ENCODE measurements at regions not wholly inside any gene's neighbourhood (a gene's known extent, or its start where the extent isn't known, plus 50 kb on each side); places are given as distances from the start of the nearest gene placed in this dataset.

GRCh38 chr1:185663771-185664296 is 70.4 kb upstream of the HMCN1 start:
- no peak overlapping the region for H3K4me3 ChIP-seq (replicated peaks in 1 of 3; ENCODE audit: insufficient read depth in 1 of 3, low read depth in 1 of 3, low read length in 3 of 3)
- no peaks in the 10 kb centered on the region for H3K9me3 ChIP-seq (replicated peaks; ENCODE audit: control insufficient read depth, insufficient read depth, low read length)
- no peak overlapping the region for H3K4me2 ChIP-seq (ENCODE audit: insufficient read depth, low read length)
- H3K4me1 ChIP-seq (ENCODE audit: control insufficient read depth, extremely low read depth, insufficient read depth, low read length): no peaks in the 10 kb centered on the region
- H3K27me3 ChIP-seq (ENCODE audit: control insufficient read depth in 2 of 2, insufficient read depth in 2 of 2, low read length in 2 of 2): no peaks in the 10 kb centered on the region
- dilution Hi-C loops (cut with MboI; ENCODE audit: extremely low pct_ligation_motif_present, low sequenced_read_pairs): no loop called here
- H3K27ac ChIP-seq (ENCODE audit: insufficient read depth, low read depth, low read length): no peak overlapping the region
- H4K20me1 ChIP-seq (replicated peaks; ENCODE audit: control insufficient read depth, extremely low read depth, insufficient read depth, low read length): no peaks in the 10 kb centered on the region
- H3K79me2 ChIP-seq (ENCODE audit: control insufficient read depth, insufficient read depth, low read length): no peaks in the 10 kb centered on the region
- no peaks in the 10 kb centered on the region for H3K36me3 ChIP-seq (ENCODE audit: control insufficient read depth in 2 of 2, extremely low read depth in 1 of 2, insufficient read depth in 2 of 2, low read length in 2 of 2)
- no peaks in the 10 kb centered on the region for H3K9me1 ChIP-seq (replicated peaks; ENCODE audit: control insufficient read depth, extremely low read depth, insufficient read depth, low read length)
- no peak for TF ChIP-seq CTCF (IDR thresholded peaks at IDR 0.05; ENCODE audit: extremely low read depth in 1 of 2, insufficient read depth in 1 of 2, low read depth in 1 of 2, low read length in 2 of 2)
- no peak for TF ChIP-seq EZH2 (IDR thresholded peaks at IDR 0.05; ENCODE audit: borderline replicate concordance, low read depth, low read length, severe bottlenecking)
- TF ChIP-seq FOS (IDR thresholded peaks at IDR 0.05; ENCODE audit: borderline replicate concordance, insufficient read depth, low read length): no peak
- no peak for TF ChIP-seq MYC (IDR thresholded peaks at IDR 0.05; ENCODE audit: low read depth, low read length)
- H3K9ac ChIP-seq (replicated peaks; ENCODE audit: extremely low read depth, insufficient read depth, low read length): no peak overlapping the region
- DNase-seq (ENCODE audit: low read depth, low spot score) (no peak), FAIRE-seq (no peak)
- BruUV-seq (replicated peaks): no TSS peak
- ChIA-PET CTCF (interaction anchor here (1.1 kb wide), 1 partner anchor 425 kb away, joined by 3 read pairs; no protein-coding TSS in a partner anchor), POLR2A (no interaction called here)
- intact Hi-C loops (cut with micrococcal nuclease): no loop called here
- no peak overlapping the region for H2AFZ ChIP-seq (ENCODE audit: low read depth, low read length)

- intact Hi-C loops (cut with micrococcal nuclease) (no loop called here), dilution Hi-C loops (cut with MboI; ENCODE audit: extremely low pct_ligation_motif_present, low sequenced_read_pairs) (no loop called here)
- Histone ChIP-seq H3K79me2 (ENCODE audit: control insufficient read depth, insufficient read depth, low read length) (no peaks in the 10 kb centered on the region), H3K36me3 (ENCODE audit: control insufficient read depth in 2 of 2, extremely low read depth in 1 of 2, insufficient read depth in 2 of 2, low read length in 2 of 2) (no peaks in the 10 kb centered on the region), H3K9me3 (replicated peaks; ENCODE audit: control insufficient read depth, insufficient read depth, low read length) (no peaks in the 10 kb centered on the region), H3K4me1 (ENCODE audit: control insufficient read depth, extremely low read depth, insufficient read depth, low read length) (no peaks in the 10 kb centered on the region), H3K27ac (ENCODE audit: insufficient read depth, low read depth, low read length) (no peak overlapping the region), H2AFZ (ENCODE audit: low read depth, low read length) (no peak overlapping the region), H3K4me3 (replicated peaks in 1 of 3; ENCODE audit: insufficient read depth in 1 of 3, low read depth in 1 of 3, low read length in 3 of 3) (no peak overlapping the region), H3K9ac (replicated peaks; ENCODE audit: extremely low read depth, insufficient read depth, low read length) (no peak overlapping the region), H3K27me3 (ENCODE audit: control insufficient read depth in 2 of 2, insufficient read depth in 2 of 2, low read length in 2 of 2) (no peaks in the 10 kb centered on the region), H4K20me1 (replicated peaks; ENCODE audit: control insufficient read depth, extremely low read depth, insufficient read depth, low read length) (no peaks in the 10 kb centered on the region), H3K4me2 (ENCODE audit: insufficient read depth, low read length) (no peak overlapping the region), H3K9me1 (replicated peaks; ENCODE audit: control insufficient read depth, extremely low read depth, insufficient read depth, low read length) (no peaks in the 10 kb centered on the region)
- DNase-seq (ENCODE audit: low read depth, low spot score) (no peak), FAIRE-seq (no peak)
- no TSS peak for BruUV-seq (replicated peaks)
- ChIA-PET POLR2A (no interaction called here), CTCF (interaction anchor here (1.1 to 3.0 kb wide), 3 partner anchors 12 to 425 kb away, joined by 3 to 10 read pairs (median 5); no protein-coding TSS in a partner anchor)
- TF ChIP-seq FOS (IDR thresholded peaks at IDR 0.05; ENCODE audit: borderline replicate concordance, insufficient read depth, low read length): no peak
- TF ChIP-seq MAX (IDR thresholded peaks at IDR 0.05; ENCODE audit: insufficient read depth, insufficient read length): no peak
- TF ChIP-seq GATA2 (IDR thresholded peaks at IDR 0.05; ENCODE audit: insufficient read depth, insufficient read length, low read depth, low read length): no peak
- TF ChIP-seq CTCF (IDR thresholded peaks at IDR 0.05; ENCODE audit: extremely low read depth in 1 of 2, insufficient read depth in 1 of 2, low read depth in 1 of 2, low read length in 2 of 2): no peak
- no peak for TF ChIP-seq POLR2AphosphoS5 (IDR thresholded peaks at IDR 0.05; ENCODE audit: insufficient read depth, low read depth, low read length)
- no peak for TF ChIP-seq EZH2 (IDR thresholded peaks at IDR 0.05; ENCODE audit: borderline replicate concordance, low read depth, low read length, severe bottlenecking)
- no peak for TF ChIP-seq MYC (IDR thresholded peaks at IDR 0.05; ENCODE audit: low read depth, low read length)
- no peak for TF ChIP-seq JUN (IDR thresholded peaks at IDR 0.05; ENCODE audit: borderline replicate concordance, insufficient read depth, insufficient read length, low read depth)
- TF ChIP-seq POLR2A (IDR thresholded peaks at IDR 0.05; ENCODE audit: low read depth, low read length): no peak
Measured at GRCh38 chr1:185663332-185663731, 70.9 kb upstream of the HMCN1 start.

Data from endothelial cell of umbilical vein (primary cell).